Activated T-helper 17 cell treated with anti-CD3 and anti-CD28 coated beads, Interleukin-2, amount 50 U/mL, for 72 hours (primary cell): ENCODE measurements at regions not wholly inside any gene's neighbourhood (a gene's known extent, or its start where the extent isn't known, plus 50 kb on each side); places are given as distances from the start of the nearest gene placed in this dataset.

Experiments used
- ATAC-seq: fragments of 150-1000 bp; cut with Tn5 transposase; replicated peaks from 2 replicates; pipeline ENCODE4 v1.10.0; 2021; ENCODE audit warnings: mild to moderate bottlenecking, moderate library complexity
- H3K27ac Mint-ChIP-seq: one replicate; pipeline ENCODE4 v1.8.0; 2022; ENCODE audit warnings: mixed read lengths
- H3K27me3 Mint-ChIP-seq: one replicate; pipeline ENCODE4 v1.8.0; 2022; ENCODE audit warnings: mixed read lengths
- H3K36me3 Mint-ChIP-seq: one replicate; pipeline ENCODE4 v1.8.0; 2022; ENCODE audit warnings: low read depth, mild to moderate bottlenecking, mixed read lengths
- H3K4me1 Mint-ChIP-seq: one replicate; pipeline ENCODE4 v1.8.0; 2022; ENCODE audit warnings: mixed read lengths
- H3K4me3 Mint-ChIP-seq: one replicate; pipeline ENCODE4 v1.8.0; 2022; ENCODE audit warnings: mild to moderate bottlenecking, mixed read lengths
- H3K9me3 Mint-ChIP-seq: one replicate; pipeline ENCODE4 v1.8.0; 2022; ENCODE audit warnings: mixed read lengths

- Mint-ChIP-seq H3K36me3 (no peaks in the 10 kb centered on the region), H3K9me3 (no peaks in the 10 kb centered on the region), H3K27me3 (no peaks in the 10 kb centered on the region), H3K4me1 (no peaks in the 10 kb centered on the region), H3K4me3 (no peak overlapping the region), H3K27ac (no peak overlapping the region)
- no peak for ATAC-seq
Observed at GRCh38 chr2:198417836-198418235, 613.4 kb downstream of the PLCL1 start.

- H3K9me3 Mint-ChIP-seq: no peaks in the 10 kb centered on the region
- H3K4me1 Mint-ChIP-seq: no peaks in the 10 kb centered on the region
- no peak for ATAC-seq
- H3K36me3 Mint-ChIP-seq: no peaks in the 10 kb centered on the region
- peaks cover 3% of the 10 kb centered on the region for H3K27me3 Mint-ChIP-seq
- H3K4me3 Mint-ChIP-seq: no peak overlapping the region
- H3K27ac Mint-ChIP-seq: no peak overlapping the region
Observed at GRCh38 chr2:198414976-198415375, 610.6 kb downstream of the PLCL1 start.

GRCh38 chr2:198411936-198412335 is 607.5 kb downstream of the PLCL1 start:
- no peaks in the 10 kb centered on the region for H3K4me1 Mint-ChIP-seq
- no peaks in the 10 kb centered on the region for H3K9me3 Mint-ChIP-seq
- no peak overlapping the region for H3K4me3 Mint-ChIP-seq

GRCh38 chr2:198408171-198408570 is 603.8 kb downstream of the PLCL1 start:
- no peak overlapping the region for H3K27ac Mint-ChIP-seq
- H3K4me1 Mint-ChIP-seq: no peaks in the 10 kb centered on the region
- no peaks in the 10 kb centered on the region for H3K36me3 Mint-ChIP-seq
- H3K9me3 Mint-ChIP-seq: no peaks in the 10 kb centered on the region
- no peak overlapping the region for H3K4me3 Mint-ChIP-seq
- H3K27me3 Mint-ChIP-seq: peaks cover 10% of the 10 kb centered on the region
- no peak for ATAC-seq

More at GRCh38 chr2:198411936-198412335, 607.5 kb downstream of the PLCL1 start:
- no peak for ATAC-seq
- Mint-ChIP-seq H3K27ac (no peak overlapping the region), H3K27me3 (peaks cover 7% of the 10 kb centered on the region), H3K36me3 (no peaks in the 10 kb centered on the region)

GRCh38 chr2:198405311-198405710 is 600.9 kb downstream of the PLCL1 start:
- H3K36me3 Mint-ChIP-seq: no peaks in the 10 kb centered on the region
- H3K27ac Mint-ChIP-seq: no peak overlapping the region
- peaks cover 7% of the 10 kb centered on the region for H3K27me3 Mint-ChIP-seq
- no peak overlapping the region for H3K4me3 Mint-ChIP-seq
- H3K9me3 Mint-ChIP-seq: no peaks in the 10 kb centered on the region
- no peak for ATAC-seq
- H3K4me1 Mint-ChIP-seq: no peaks in the 10 kb centered on the region

GRCh38 chr2:198401644-198402043 is 597.3 kb downstream of the PLCL1 start:
- H3K4me1 Mint-ChIP-seq: no peaks in the 10 kb centered on the region
- H3K9me3 Mint-ChIP-seq: no peaks in the 10 kb centered on the region
- H3K27me3 Mint-ChIP-seq: peaks cover 17% of the 10 kb centered on the region
- no peak overlapping the region for H3K27ac Mint-ChIP-seq
- H3K36me3 Mint-ChIP-seq: no peaks in the 10 kb centered on the region
- H3K4me3 Mint-ChIP-seq: no peak overlapping the region
- ATAC-seq: no peak

GRCh38 chr2:198400999-198401398 is 596.6 kb downstream of the PLCL1 start:
- H3K4me1 Mint-ChIP-seq: no peaks in the 10 kb centered on the region

GRCh38 chr2:198394208-198394607 is 589.8 kb downstream of the PLCL1 start:
- Mint-ChIP-seq H3K27ac (no peak overlapping the region), H3K4me3 (no peak overlapping the region), H3K4me1 (no peaks in the 10 kb centered on the region), H3K9me3 (no peaks in the 10 kb centered on the region), H3K27me3 (peaks cover 30% of the 10 kb centered on the region), H3K36me3 (no peaks in the 10 kb centered on the region)
- no peak for ATAC-seq

More at GRCh38 chr2:198400999-198401398, 596.6 kb downstream of the PLCL1 start:
- no peak for ATAC-seq
- Mint-ChIP-seq H3K27me3 (peaks cover 21% of the 10 kb centered on the region), H3K36me3 (no peaks in the 10 kb centered on the region), H3K27ac (no peak overlapping the region), H3K9me3 (no peaks in the 10 kb centered on the region), H3K4me3 (no peak overlapping the region)

- H3K9me3 Mint-ChIP-seq: no peaks in the 10 kb centered on the region
- no peak overlapping the region for H3K4me3 Mint-ChIP-seq
- H3K27me3 Mint-ChIP-seq: peaks cover 21% of the 10 kb centered on the region
- no peaks in the 10 kb centered on the region for H3K36me3 Mint-ChIP-seq
- no peak for ATAC-seq
- no peak overlapping the region for H3K27ac Mint-ChIP-seq
- no peaks in the 10 kb centered on the region for H3K4me1 Mint-ChIP-seq
Observed at GRCh38 chr2:198390670-198391069, 586.3 kb downstream of the PLCL1 start.

GRCh38 chr2:198387677-198388076 is 583.3 kb downstream of the PLCL1 start:
- H3K27me3 Mint-ChIP-seq: peaks cover 15% of the 10 kb centered on the region
- no peak for ATAC-seq
- no peaks in the 10 kb centered on the region for H3K36me3 Mint-ChIP-seq
- no peaks in the 10 kb centered on the region for H3K4me1 Mint-ChIP-seq
- no peaks in the 10 kb centered on the region for H3K9me3 Mint-ChIP-seq
- no peak overlapping the region for H3K27ac Mint-ChIP-seq
- no peak overlapping the region for H3K4me3 Mint-ChIP-seq

- Mint-ChIP-seq H3K9me3 (no peaks in the 10 kb centered on the region), H3K27me3 (peaks cover 25% of the 10 kb centered on the region), H3K4me3 (no peak overlapping the region), H3K36me3 (no peaks in the 10 kb centered on the region), H3K27ac (no peak overlapping the region), H3K4me1 (no peaks in the 10 kb centered on the region)
- ATAC-seq: no peak
Observed at GRCh38 chr2:198385856-198386255, 581.5 kb downstream of the PLCL1 start.

- H3K27me3 Mint-ChIP-seq: peaks cover 29% of the 10 kb centered on the region
- no peak for ATAC-seq
- H3K36me3 Mint-ChIP-seq: no peaks in the 10 kb centered on the region
- no peak overlapping the region for H3K27ac Mint-ChIP-seq
- H3K4me1 Mint-ChIP-seq: no peaks in the 10 kb centered on the region
- H3K9me3 Mint-ChIP-seq: no peaks in the 10 kb centered on the region
- no peak overlapping the region for H3K4me3 Mint-ChIP-seq
Observed at GRCh38 chr2:198385326-198385725, 580.9 kb downstream of the PLCL1 start.

- H3K4me3 Mint-ChIP-seq: no peak overlapping the region
- peaks cover 35% of the 10 kb centered on the region for H3K27me3 Mint-ChIP-seq
- H3K27ac Mint-ChIP-seq: no peak overlapping the region
- no peaks in the 10 kb centered on the region for H3K9me3 Mint-ChIP-seq
- no peaks in the 10 kb centered on the region for H3K36me3 Mint-ChIP-seq
- peak; percentile 56 for ATAC-seq
- H3K4me1 Mint-ChIP-seq: no peaks in the 10 kb centered on the region
Observed at GRCh38 chr2:198383392-198383791, 579.0 kb downstream of the PLCL1 start.

- Mint-ChIP-seq H3K36me3 (no peaks in the 10 kb centered on the region), H3K4me1 (no peaks in the 10 kb centered on the region), H3K9me3 (no peaks in the 10 kb centered on the region), H3K27me3 (peaks cover 35% of the 10 kb centered on the region), H3K4me3 (no peak overlapping the region), H3K27ac (no peak overlapping the region)
- no peak for ATAC-seq
Observed at GRCh38 chr2:198382811-198383210, 578.4 kb downstream of the PLCL1 start.

- ATAC-seq: peak; percentile 40
- H3K4me3 Mint-ChIP-seq: no peak overlapping the region
- H3K9me3 Mint-ChIP-seq: no peaks in the 10 kb centered on the region
- no peak overlapping the region for H3K27ac Mint-ChIP-seq
- no peaks in the 10 kb centered on the region for H3K36me3 Mint-ChIP-seq
- H3K27me3 Mint-ChIP-seq: peaks cover 42% of the 10 kb centered on the region
- H3K4me1 Mint-ChIP-seq: peaks cover 7% of the 10 kb centered on the region
Observed at GRCh38 chr2:198376677-198377076, 572.3 kb downstream of the PLCL1 start.

GRCh38 chr2:198375083-198375410 is 570.7 kb downstream of the PLCL1 start:
- H3K27ac Mint-ChIP-seq: no peak overlapping the region
- no peak for ATAC-seq
- H3K36me3 Mint-ChIP-seq: no peaks in the 10 kb centered on the region
- H3K27me3 Mint-ChIP-seq: peaks cover 37% of the 10 kb centered on the region
- H3K4me1 Mint-ChIP-seq: peaks cover 7% of the 10 kb centered on the region
- H3K9me3 Mint-ChIP-seq: no peaks in the 10 kb centered on the region
- H3K4me3 Mint-ChIP-seq: no peak overlapping the region
